Stomach (tissue), 8 donors: ENCODE measurements at regions not wholly inside any gene's neighbourhood (a gene's known extent, or its start where the extent isn't known, plus 50 kb on each side); places are given as distances from the start of the nearest gene placed in this dataset.
A peak's percentile ranks its signal among the peaks of the same experiment; 100 is the strongest.

Experiments used
- DNase-seq, 2 donors: peaks; one replicate each; pipeline versions ENCODE4 v3.0.0 to v3.0.0-alpha.2; 2013 to 2019
- H3K27ac ChIP-seq, 5 donors: fragments of 200-600 bp in 4 of 5; sonication (generic) in 4 of 5; one replicate each; pipeline ENCODE4 v1.5.1; 2013 to 2019; ENCODE audit warnings: mild to moderate bottlenecking in 1 of 5, moderate library complexity in 1 of 5
- H3K27me3 ChIP-seq, 3 donors: fragments of 200-600 bp; sonication (generic); one replicate each; pipeline ENCODE4 v1.5.1; 2017 to 2019; ENCODE audit warnings: mixed run types in 1 of 3
- H3K36me3 ChIP-seq, 4 donors: fragments of 200-600 bp; sonication (generic); 1 replicate in 3 of 4; 2 replicates in 1 of 4; pipeline ENCODE4 v1.5.1; 2016 to 2019
- H3K4me1 ChIP-seq, 4 donors: fragments of 200-600 bp; sonication (generic); one replicate each; pipeline ENCODE4 v1.5.1; 2016 to 2019
- H3K4me3 ChIP-seq, 4 donors: fragments of 200-600 bp; sonication (generic) in 3 of 4; one replicate each; pipeline ENCODE4 v1.5.1; 2016 to 2019; ENCODE audit warnings: mild to moderate bottlenecking in 1 of 4
- H3K9me3 ChIP-seq, 4 donors: fragments of 200-600 bp; sonication (generic); one replicate each; pipeline ENCODE4 v1.5.1; 2016 to 2019
- CTCF ChIP-seq, 7 experiments: fragments of 450-650 bp in 4 of 7; fragments of 200-600 bp in 3 of 7; sonication (generic) in 3 of 7; IDR thresholded peaks; one replicate each; pipeline ENCODE4 v1.5.1; 2016 to 2019; ENCODE audit warnings: antibody characterized with exemption in 7 of 7, control low read depth in 2 of 7, mild to moderate bottlenecking in 1 of 7
- EP300 ChIP-seq: sonication (generic); formaldehyde crosslinking; IDR thresholded peaks from one replicate; pipeline ENCODE4 v1.6.1; 2017; ENCODE audit warnings: antibody characterized with exemption
- POLR2A ChIP-seq, 4 donors: fragments of 450-650 bp; IDR thresholded peaks; one replicate each; pipeline ENCODE4 v1.6.1; 2016; ENCODE audit warnings: antibody characterized with exemption in 4 of 4, control low read depth in 2 of 4, mild to moderate bottlenecking in 1 of 4, moderate library complexity in 1 of 4
- POLR2AphosphoS5 ChIP-seq, 3 donors: sonication (generic); formaldehyde crosslinking; IDR thresholded peaks; one replicate each; pipeline ENCODE4 v1.6.1; 2016; ENCODE audit warnings: antibody characterized with exemption in 3 of 3
- WGBS, 5 donors: extraction: QIAGEN DNeasy Blood & Tissue Kit in 3 of 5; methylation state at CpG; one replicate each; pipeline versions ENCODE4 v1.1.5 to v1.1.7; 2013 to 2018; 5-methylcytosine and 5-hydroxymethylcytosine counted together
- intact Hi-C: fragments of 100-400 bp; cut with DNase I; formaldehyde crosslinking; loops from one replicate; pipeline ENCODE4 v1.15.1; 2023; ENCODE audit warnings: low total_unique reads
- donor health status: healthy with polysubstance abuse.
- donor health status: Bipolar disorder and iron deficiency.
- donor health status: healthy.

GRCh38 chr11:96464700-96465307 lies 75.0 kb downstream of the JRKL start:
- intact Hi-C loops: no loop called here
- peak in 1 of 2 donors; percentile 88 for DNase-seq
- Histone ChIP-seq H3K4me3 (no peak overlapping the region), H3K9me3 (no peaks in the 10 kb centered on the region), H3K36me3 (no peaks in the 10 kb centered on the region), H3K27ac (no peak overlapping the region), H3K4me1 (peaks cover 0 to 11% (median 5%) of the 10 kb centered on the region in 4 donors), H3K27me3 (peaks cover 0 to 6% (median 0%) of the 10 kb centered on the region in 3 donors)
- 9 to 13% (median 12%) methylated on average over 7 of the region's 7 CpGs for WGBS, 5 donors
- TF ChIP-seq EP300 (no peak), CTCF (IDR thresholded peaks at IDR 0.05) (peak in 4 of 7 experiments; percentile 43 to 63 (median 56))

- Histone ChIP-seq H3K4me3 (no peak overlapping the region), H3K27me3 (no peaks in the 10 kb centered on the region), H3K9me3 (no peaks in the 10 kb centered on the region), H3K4me1 (peaks cover 0 to 11% (median 5%) of the 10 kb centered on the region in 4 donors), H3K36me3 (no peaks in the 10 kb centered on the region), H3K27ac (no peak overlapping the region)
- DNase-seq: no peak
- WGBS, 5 donors: 34 to 56% (median 39%) methylated on average over 3 of the region's 3 CpGs
- intact Hi-C loops: no loop called here
- TF ChIP-seq EP300 (no peak), CTCF (IDR thresholded peaks at IDR 0.05) (no peak), POLR2A (IDR thresholded peaks at IDR 0.05) (no peak), POLR2AphosphoS5 (IDR thresholded peaks at IDR 0.05) (no peak)
These were observed 75.7 kb downstream of the JRKL start for GRCh38 chr11:96465512-96465911.

DNA sequence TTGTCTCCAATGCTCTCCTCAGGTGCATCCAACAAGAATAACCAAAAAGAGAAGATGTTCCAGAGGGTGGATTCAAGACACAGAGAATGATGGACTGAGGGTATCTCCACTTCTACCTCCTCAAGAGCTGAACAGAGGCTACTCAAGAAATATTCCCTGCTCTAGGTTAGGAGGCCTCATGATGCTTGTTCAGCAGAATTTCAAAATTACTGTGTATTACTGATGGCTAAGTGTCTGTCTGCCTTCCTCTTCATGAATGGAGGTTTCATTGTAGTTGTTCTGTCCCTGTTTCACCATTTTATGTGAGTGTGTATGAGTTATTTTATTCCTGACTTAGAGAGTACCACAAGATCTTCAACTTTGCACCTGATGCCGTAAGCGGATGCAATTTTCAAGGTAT lies 76.8 kb downstream of the JRKL start:
- Histone ChIP-seq H3K4me3 (no peak overlapping the region), H3K36me3 (no peaks in the 10 kb centered on the region), H3K4me1 (peaks cover 0 to 11% (median 5%) of the 10 kb centered on the region in 4 donors), H3K27ac (no peak overlapping the region), H3K27me3 (no peaks in the 10 kb centered on the region), H3K9me3 (no peaks in the 10 kb centered on the region)
- intact Hi-C loops: no loop called here
- WGBS, 5 donors: 97 to 99% (median 98%) methylated on average over 2 of the region's 2 CpGs
- DNase-seq: no peak
- TF ChIP-seq POLR2AphosphoS5 (IDR thresholded peaks at IDR 0.05): no peak
- TF ChIP-seq CTCF (IDR thresholded peaks at IDR 0.05): no peak

- intact Hi-C loops: no loop called here
- peaks cover 0 to 4% (median 0%) of the 10 kb centered on the region in 3 donors for H3K27me3 ChIP-seq
- 63 to 68% (median 68%) methylated on average over 3 of the region's 3 CpGs for WGBS, 5 donors
- H3K36me3 ChIP-seq: no peaks in the 10 kb centered on the region
- peaks cover 0 to 2% (median under 1%) of the 10 kb centered on the region in 4 donors for H3K4me1 ChIP-seq
- H3K9me3 ChIP-seq: peaks cover 5 to 18% (median 7%) of the 10 kb centered on the region in 4 donors
- no peak overlapping the region for H3K4me3 ChIP-seq
- TF ChIP-seq POLR2A (IDR thresholded peaks at IDR 0.05) (no peak), EP300 (no peak), CTCF (IDR thresholded peaks at IDR 0.05) (no peak), POLR2AphosphoS5 (IDR thresholded peaks at IDR 0.05) (no peak)
- no peak for DNase-seq
- no peak overlapping the region for H3K27ac ChIP-seq
These were observed 80.0 kb downstream of the JRKL start for GRCh38 chr11:96469776-96470175.
